Activated naive CD8-positive, alpha-beta T cell treated with anti-CD3 and anti-CD28 coated beads for 36 hours (primary cell): ENCODE measurements at regions not wholly inside any gene's neighbourhood (a gene's known extent, or its start where the extent isn't known, plus 50 kb on each side); places are given as distances from the start of the nearest gene placed in this dataset.

Experiments
- DNase-seq: peaks from one replicate; pipeline ENCODE4 v3.0.0; 2021
- H3K27ac Mint-ChIP-seq: one replicate; pipeline ENCODE4 v1.8.0; 2022; ENCODE audit warnings: mild to moderate bottlenecking, moderate library complexity, mixed read lengths
- H3K27me3 Mint-ChIP-seq: one replicate; pipeline ENCODE4 v1.8.0; 2022; ENCODE audit warnings: mild to moderate bottlenecking, mixed read lengths
- H3K36me3 Mint-ChIP-seq: one replicate; pipeline ENCODE4 v1.8.0; 2021; ENCODE audit warnings: mild to moderate bottlenecking, mixed read lengths
- H3K4me1 Mint-ChIP-seq: one replicate; pipeline ENCODE4 v1.8.0; 2021; ENCODE audit warnings: mixed read lengths
- H3K4me3 Mint-ChIP-seq: one replicate; pipeline ENCODE4 v1.8.0; 2022; ENCODE audit warnings: mild to moderate bottlenecking, moderate library complexity, mixed read lengths
- H3K9me3 Mint-ChIP-seq: one replicate; pipeline ENCODE4 v1.8.0; 2022; ENCODE audit warnings: mixed read lengths

DNA sequence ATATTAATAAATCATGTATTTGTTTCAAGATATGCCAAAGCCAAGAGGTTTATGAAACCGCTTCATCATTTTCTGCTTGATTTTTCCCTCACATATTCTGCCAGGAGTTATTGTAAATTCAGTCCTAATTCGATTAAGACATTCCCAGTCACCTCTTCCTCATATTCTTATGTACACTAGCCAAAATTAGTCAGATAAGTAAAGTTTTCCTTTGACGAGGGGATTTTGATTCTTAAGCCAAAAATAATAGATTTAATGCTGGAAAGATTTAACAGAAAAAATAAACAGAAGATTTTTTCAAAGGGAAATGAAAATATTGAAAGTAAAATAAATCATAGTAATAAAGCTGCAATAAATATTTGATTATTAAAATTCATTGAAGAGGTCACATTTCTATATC lies 51.0 kb upstream of the VEGFC start:
- peaks cover 4% of the 10 kb centered on the region for H3K27me3 Mint-ChIP-seq
- H3K9me3 Mint-ChIP-seq: no peaks in the 10 kb centered on the region
- no peaks in the 10 kb centered on the region for H3K4me1 Mint-ChIP-seq

DNA sequence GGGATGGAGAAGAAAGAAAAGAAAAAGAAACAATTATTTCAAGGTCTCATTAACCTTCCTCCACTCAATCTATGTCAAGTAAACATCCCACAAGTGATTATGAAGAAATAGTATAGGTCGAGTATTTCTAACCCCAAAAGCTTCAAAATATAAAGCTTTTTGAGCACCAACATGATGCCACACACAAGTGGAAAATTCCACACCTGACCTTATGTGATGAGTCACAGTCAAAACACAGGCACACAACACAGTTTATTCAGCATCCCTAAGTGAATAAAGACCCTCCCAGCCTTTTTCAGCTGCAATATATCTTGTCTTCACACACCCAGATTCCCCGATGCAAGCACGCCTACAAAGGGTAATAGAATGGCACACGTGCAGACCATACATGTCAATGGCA lies 51.7 kb upstream of the VEGFC start:
- H3K27ac Mint-ChIP-seq: no peak overlapping the region
- H3K4me3 Mint-ChIP-seq: no peak overlapping the region
- no peaks in the 10 kb centered on the region for H3K9me3 Mint-ChIP-seq
- no peak for DNase-seq
- H3K27me3 Mint-ChIP-seq: peaks cover 4% of the 10 kb centered on the region
- no peaks in the 10 kb centered on the region for H3K4me1 Mint-ChIP-seq
- H3K36me3 Mint-ChIP-seq: no peaks in the 10 kb centered on the region

More for the DNA sequence above, 51.0 kb upstream of the VEGFC start:
- DNase-seq: no peak
- H3K4me3 Mint-ChIP-seq: no peak overlapping the region
- H3K36me3 Mint-ChIP-seq: no peaks in the 10 kb centered on the region
- no peak overlapping the region for H3K27ac Mint-ChIP-seq

DNA sequence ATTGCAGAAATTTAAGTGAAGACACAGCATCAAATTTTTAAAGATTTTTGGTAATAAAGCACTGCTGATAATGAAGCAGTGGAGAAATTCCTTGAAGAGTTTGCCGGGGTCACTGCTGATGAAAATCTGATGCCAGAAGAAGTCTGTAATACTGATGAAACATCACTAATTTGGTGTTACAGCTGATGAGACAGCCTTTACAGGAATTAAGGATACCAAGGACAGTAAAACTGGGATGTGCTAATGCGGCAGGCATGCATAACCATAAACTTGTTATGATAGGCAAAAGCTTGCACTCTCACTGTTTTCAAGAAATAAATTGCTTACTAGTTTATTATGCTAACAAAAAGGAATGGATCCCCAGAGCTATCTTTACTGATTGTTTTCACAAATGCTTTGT lies 52.9 kb upstream of the VEGFC start:
- no peak overlapping the region for H3K4me3 Mint-ChIP-seq
- H3K4me1 Mint-ChIP-seq: no peaks in the 10 kb centered on the region
- peaks cover 3% of the 10 kb centered on the region for H3K27me3 Mint-ChIP-seq
- H3K36me3 Mint-ChIP-seq: no peaks in the 10 kb centered on the region
- DNase-seq: no peak
- no peak overlapping the region for H3K27ac Mint-ChIP-seq
- H3K9me3 Mint-ChIP-seq: no peaks in the 10 kb centered on the region

DNA sequence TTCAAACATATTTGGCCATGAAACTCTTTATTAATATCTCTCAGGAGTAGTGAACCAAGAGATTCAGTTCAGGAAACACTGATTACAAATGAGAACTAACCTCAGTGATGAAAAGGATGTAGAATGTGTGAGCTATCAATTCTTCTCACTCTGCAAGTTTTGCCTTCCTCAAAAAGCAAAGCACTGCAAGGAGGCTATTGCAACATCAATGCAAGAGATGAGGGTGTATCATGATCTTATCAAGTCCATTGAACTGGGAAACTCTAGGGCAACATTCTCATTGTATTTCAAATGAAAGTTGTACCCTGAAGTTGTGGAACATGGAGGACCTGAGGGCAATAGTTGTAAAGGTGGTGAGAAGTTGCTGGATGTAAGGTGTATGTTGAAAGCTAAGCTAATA lies 56.4 kb upstream of the VEGFC start:
- H3K4me3 Mint-ChIP-seq: no peak overlapping the region
- peaks cover 1% of the 10 kb centered on the region for H3K9me3 Mint-ChIP-seq
- no peaks in the 10 kb centered on the region for H3K36me3 Mint-ChIP-seq
- no peak for DNase-seq
- H3K27ac Mint-ChIP-seq: no peak overlapping the region
- H3K27me3 Mint-ChIP-seq: no peaks in the 10 kb centered on the region
- no peaks in the 10 kb centered on the region for H3K4me1 Mint-ChIP-seq

DNA sequence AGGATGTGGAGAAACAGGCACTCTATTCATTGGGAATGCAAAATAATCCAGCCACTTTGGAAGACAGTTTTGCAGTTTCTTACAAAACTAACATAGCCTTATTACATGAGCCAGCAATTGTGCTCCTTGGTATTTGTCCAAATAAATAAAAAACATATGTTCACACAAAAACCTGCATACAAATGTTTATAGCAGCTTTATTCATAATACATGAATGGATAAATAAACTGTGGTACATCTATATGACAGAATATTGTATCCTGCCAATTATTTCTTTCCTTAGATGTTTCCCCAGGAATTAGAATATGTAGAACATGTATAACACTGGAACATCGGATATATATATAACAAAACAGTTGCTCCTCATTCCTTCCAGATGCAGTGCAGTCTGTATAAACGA lies 57.7 kb upstream of the VEGFC start:
- no peak overlapping the region for H3K27ac Mint-ChIP-seq

DNA sequence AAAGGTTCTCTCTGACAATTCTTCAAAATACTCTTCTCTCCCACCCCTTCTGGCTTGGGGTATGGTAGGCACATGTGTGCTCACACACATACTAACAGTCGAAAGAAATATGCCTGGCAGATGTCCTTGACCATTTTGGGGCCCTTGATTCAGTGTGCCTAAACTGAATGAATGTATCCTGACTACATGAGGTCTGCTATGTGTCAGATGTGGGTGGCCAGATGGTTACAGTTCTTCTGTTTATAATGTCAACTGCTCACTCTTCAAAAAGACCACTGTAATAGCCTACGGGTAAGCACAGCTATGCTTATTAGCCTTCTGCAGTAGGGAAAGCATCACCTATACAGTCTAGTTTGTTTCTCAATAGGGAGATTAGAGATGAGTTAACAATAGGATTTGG lies 63.7 kb upstream of the VEGFC start:
- Mint-ChIP-seq H3K27ac (no peak overlapping the region), H3K9me3 (peaks cover 4% of the 10 kb centered on the region), H3K4me1 (no peaks in the 10 kb centered on the region), H3K4me3 (no peak overlapping the region), H3K36me3 (no peaks in the 10 kb centered on the region), H3K27me3 (no peaks in the 10 kb centered on the region)
- no peak for DNase-seq

More for the DNA sequence above, 57.7 kb upstream of the VEGFC start:
- H3K9me3 Mint-ChIP-seq: peaks cover 1% of the 10 kb centered on the region
- no peak for DNase-seq
- H3K27me3 Mint-ChIP-seq: no peaks in the 10 kb centered on the region
- no peaks in the 10 kb centered on the region for H3K4me1 Mint-ChIP-seq
- no peaks in the 10 kb centered on the region for H3K36me3 Mint-ChIP-seq
- H3K4me3 Mint-ChIP-seq: no peak overlapping the region

DNA sequence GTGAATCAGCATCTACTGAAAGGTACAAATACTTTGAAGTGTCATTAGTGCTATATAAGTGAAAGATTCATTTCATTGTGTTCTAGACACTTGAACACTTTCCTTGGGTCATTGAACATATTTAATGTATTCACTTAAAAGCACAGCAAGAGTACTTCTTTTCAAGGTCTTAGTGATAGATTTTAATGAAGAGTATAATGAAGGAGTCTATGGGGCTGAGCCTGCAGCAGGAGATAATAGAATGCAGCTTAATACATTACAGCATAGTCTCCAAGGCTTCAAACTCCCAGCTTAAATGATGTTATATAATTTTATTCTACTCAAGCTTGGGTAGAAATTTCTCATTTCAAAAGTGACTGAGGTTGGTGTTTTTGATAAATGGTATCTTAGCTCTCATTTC lies 66.1 kb upstream of the VEGFC start:
- DNase-seq: no peak
- Mint-ChIP-seq H3K4me3 (no peak overlapping the region), H3K4me1 (no peaks in the 10 kb centered on the region), H3K36me3 (no peaks in the 10 kb centered on the region), H3K27me3 (no peaks in the 10 kb centered on the region), H3K9me3 (peaks cover 3% of the 10 kb centered on the region), H3K27ac (no peak overlapping the region)

DNA sequence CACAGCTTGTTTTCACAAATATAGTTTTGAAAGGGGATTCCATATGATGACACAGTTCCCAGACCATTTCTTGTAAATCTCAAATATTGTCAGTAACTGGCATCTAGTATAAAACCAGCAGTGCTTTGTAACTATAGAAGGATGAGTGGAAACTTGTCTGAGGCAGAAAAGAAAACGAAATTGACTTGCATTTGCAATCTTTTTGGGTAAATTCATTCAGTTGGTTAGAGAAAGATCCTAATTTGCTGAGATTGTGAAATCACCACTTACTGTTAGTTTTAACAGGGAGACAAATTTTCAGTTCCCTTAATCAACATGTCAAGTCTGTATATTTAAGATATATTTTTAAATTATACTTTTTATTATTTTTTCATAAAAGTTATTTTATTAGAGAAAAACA lies 71.5 kb upstream of the VEGFC start:
- Mint-ChIP-seq H3K4me3 (no peak overlapping the region), H3K9me3 (peaks cover 3% of the 10 kb centered on the region), H3K36me3 (no peaks in the 10 kb centered on the region), H3K27me3 (no peaks in the 10 kb centered on the region), H3K27ac (no peak overlapping the region), H3K4me1 (no peaks in the 10 kb centered on the region)
- DNase-seq: no peak

DNA sequence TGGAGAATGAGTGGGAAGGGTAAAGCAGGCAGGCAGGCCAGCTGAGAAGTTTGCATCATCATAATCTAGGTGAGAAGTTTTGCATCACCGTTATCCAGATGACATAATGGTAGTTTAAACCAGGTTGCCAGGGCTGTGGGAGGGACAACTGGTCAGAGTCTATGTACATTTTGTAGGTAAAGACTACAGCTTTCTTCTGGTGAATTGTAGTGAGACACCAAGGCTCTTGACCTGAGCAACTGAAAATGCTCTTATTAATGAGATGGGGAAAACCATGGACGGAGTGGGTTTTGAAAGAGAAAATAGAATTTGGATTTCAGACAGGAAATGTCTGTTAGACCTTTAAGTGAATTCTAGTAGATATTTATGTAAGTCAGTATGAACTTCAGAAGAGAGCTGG lies 76.0 kb upstream of the VEGFC start:
- Mint-ChIP-seq H3K9me3 (peaks cover 8% of the 10 kb centered on the region), H3K4me1 (no peaks in the 10 kb centered on the region), H3K27ac (no peak overlapping the region), H3K4me3 (no peak overlapping the region), H3K36me3 (no peaks in the 10 kb centered on the region), H3K27me3 (no peaks in the 10 kb centered on the region)
- no peak for DNase-seq

DNA sequence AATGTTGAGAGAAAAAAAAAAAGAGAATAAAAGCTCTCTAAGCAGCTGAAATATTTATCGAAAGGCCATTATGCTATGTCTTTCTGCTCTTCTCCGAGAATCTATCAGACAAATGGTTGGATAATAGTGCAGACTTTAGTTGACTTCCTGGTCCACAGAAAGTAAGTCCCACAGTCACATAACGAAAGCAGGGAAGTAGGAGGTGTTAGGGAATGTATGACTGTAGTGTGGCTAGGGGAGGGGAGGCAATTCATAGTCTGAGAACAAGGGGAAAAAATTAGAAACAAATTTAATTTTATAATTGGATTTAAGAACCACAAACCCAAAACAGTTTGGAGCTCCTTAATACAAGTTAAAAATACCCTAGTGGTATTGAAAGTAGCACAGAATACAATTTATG lies 79.7 kb upstream of the VEGFC start:
- no peak for DNase-seq
- Mint-ChIP-seq H3K9me3 (peaks cover 8% of the 10 kb centered on the region), H3K4me1 (no peaks in the 10 kb centered on the region), H3K4me3 (no peak overlapping the region), H3K36me3 (no peaks in the 10 kb centered on the region), H3K27ac (no peak overlapping the region), H3K27me3 (no peaks in the 10 kb centered on the region)

DNA sequence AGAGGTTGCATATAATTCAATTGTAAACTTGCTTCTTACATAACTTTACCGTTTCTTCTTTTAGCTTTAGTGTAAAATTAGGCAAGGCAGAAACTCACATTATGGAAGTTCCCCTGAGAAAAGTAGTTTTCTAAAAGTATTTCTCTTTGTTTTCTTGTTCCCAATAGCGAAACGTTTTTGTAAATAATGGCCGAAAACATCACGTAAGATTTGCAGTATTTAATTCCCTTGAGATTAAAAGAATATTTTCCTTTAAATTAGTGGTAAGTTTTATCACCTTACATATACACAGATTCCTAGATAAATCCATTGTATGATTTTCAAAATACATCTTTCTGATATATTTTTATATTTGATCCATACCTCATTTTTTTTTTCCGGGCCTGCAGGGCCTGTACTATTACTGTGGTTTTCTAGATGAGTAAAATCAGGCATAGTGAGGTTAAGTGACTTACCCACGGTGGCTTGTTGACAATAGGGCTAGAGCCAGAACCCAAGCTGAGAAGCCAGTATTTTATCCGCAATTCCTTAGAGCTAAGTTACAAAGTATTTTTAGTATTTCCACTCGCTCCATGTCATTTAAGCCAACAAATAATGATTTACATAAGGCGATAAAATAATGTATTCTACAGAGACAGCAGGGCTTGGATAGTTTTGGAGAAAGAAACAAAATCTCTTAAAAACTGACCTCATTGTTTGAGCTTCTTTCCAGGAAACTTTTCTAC lies 82.2 kb upstream of the VEGFC start:
- peaks cover 8% of the 10 kb centered on the region for H3K9me3 Mint-ChIP-seq
- H3K4me3 Mint-ChIP-seq: no peak overlapping the region
- DNase-seq: no peak
- no peaks in the 10 kb centered on the region for H3K27me3 Mint-ChIP-seq
- H3K36me3 Mint-ChIP-seq: no peaks in the 10 kb centered on the region
- no peak overlapping the region for H3K27ac Mint-ChIP-seq
- H3K4me1 Mint-ChIP-seq: no peaks in the 10 kb centered on the region

DNA sequence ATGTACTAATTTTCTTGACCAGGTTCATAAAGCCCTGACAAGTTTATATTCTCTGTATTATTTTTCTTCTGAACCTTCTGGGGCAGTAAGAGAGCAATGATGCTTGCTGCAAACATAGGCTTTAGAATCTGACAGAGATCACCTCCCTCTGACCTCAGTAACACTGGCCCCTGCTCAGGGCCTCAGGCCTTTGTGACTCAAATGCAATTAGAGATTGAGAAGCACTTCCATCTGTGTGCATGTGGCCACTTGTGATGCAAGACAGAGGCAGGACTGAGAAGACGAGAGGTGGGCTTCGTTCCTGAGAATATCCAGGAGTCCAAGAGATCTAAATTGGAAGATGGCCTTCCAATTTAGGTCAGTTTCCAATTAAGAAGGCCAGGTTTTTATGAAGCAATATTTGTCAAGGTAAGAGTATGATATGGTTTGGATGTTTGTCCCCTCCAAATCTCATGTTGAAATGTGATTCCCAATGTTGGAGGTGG lies 82.8 kb upstream of the VEGFC start:
- no peak for DNase-seq
- H3K4me3 Mint-ChIP-seq: no peak overlapping the region
- H3K27me3 Mint-ChIP-seq: no peaks in the 10 kb centered on the region
- H3K36me3 Mint-ChIP-seq: no peaks in the 10 kb centered on the region
- no peak overlapping the region for H3K27ac Mint-ChIP-seq
- H3K9me3 Mint-ChIP-seq: peaks cover 4% of the 10 kb centered on the region
- H3K4me1 Mint-ChIP-seq: no peaks in the 10 kb centered on the region

DNA sequence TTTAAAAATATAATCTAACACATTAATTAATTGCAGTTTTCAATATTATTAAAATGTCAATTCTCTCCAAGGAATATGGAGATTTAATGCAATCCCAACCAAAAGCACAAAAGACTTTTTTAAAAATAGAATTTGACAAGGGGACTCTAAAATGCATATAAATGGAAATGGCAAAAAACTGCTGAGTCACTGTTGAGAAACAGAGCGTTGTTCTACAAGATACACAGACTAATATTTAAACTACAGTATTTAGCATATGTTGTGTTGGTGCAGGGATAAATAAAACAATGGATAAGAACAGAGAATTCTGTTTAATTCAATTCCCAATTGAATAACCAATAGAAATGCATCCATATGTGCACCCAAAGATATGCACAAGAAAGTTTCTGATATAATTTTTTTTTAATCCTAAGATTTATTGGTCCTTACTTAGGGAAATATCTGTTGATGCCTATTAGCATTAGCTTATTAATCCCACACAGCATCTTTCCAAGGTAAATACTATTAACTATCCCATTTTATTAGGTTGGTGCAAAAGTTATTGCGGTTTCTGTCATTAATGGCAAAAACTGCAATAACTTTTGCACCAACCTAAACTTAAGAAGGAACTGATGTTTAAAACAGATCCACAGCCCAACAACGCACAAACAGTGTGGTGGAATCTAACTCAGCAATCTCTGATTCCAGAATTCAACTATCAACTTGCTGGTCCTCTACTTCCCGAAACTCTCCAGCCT lies 86.8 kb upstream of the VEGFC start:
- DNase-seq: no peak
- no peaks in the 10 kb centered on the region for H3K36me3 Mint-ChIP-seq
- no peak overlapping the region for H3K4me3 Mint-ChIP-seq
- no peaks in the 10 kb centered on the region for H3K27me3 Mint-ChIP-seq
- H3K4me1 Mint-ChIP-seq: no peaks in the 10 kb centered on the region
- peaks cover 3% of the 10 kb centered on the region for H3K9me3 Mint-ChIP-seq
- H3K27ac Mint-ChIP-seq: no peak overlapping the region

DNA sequence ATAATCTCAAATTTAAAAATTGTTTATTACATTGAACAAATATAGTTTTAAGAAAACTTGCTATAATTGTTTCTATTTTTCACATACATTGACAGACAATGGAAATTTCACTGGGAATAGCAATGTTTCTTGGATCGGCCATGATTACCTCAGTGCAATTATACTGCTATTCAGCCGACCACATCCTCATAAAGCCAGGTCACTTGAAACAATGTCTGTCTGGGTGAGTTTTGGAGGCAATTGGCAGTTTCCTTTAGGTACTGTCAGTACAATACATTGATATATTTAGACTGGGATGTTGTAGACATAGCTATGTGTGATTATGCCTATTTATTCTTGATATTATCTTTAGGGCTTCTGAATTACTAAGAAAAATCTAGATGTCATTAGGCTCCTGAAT lies 89.5 kb upstream of the VEGFC start:
- Mint-ChIP-seq H3K27me3 (no peaks in the 10 kb centered on the region), H3K27ac (no peak overlapping the region), H3K4me1 (no peaks in the 10 kb centered on the region), H3K9me3 (peaks cover 3% of the 10 kb centered on the region), H3K4me3 (no peak overlapping the region), H3K36me3 (no peaks in the 10 kb centered on the region)
- no peak for DNase-seq

DNA sequence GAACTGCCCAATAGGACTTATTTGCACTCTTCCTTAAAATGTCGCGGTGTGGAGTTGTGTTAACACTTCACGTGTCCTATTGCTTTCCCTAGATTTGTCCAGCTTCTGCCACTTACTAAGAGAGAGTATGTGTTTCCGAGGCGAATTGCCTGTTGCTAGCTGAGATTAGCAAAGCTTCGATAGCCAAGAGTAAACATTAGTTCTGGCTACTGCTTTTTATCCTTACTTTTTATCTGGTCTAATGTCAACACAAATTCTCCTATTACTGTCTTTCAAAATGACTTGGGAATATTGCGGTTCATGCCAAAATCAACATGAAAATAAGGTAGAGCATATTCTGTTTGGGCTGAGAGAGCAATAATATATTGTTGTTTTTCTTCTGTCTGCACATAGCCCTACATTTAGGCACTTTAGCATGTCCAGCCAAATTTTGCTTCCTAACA lies 90.4 kb upstream of the VEGFC start:
- Mint-ChIP-seq H3K27me3 (no peaks in the 10 kb centered on the region), H3K9me3 (peaks cover 3% of the 10 kb centered on the region), H3K36me3 (no peaks in the 10 kb centered on the region), H3K4me1 (no peaks in the 10 kb centered on the region), H3K27ac (no peak overlapping the region), H3K4me3 (no peak overlapping the region)
- no peak for DNase-seq
